ENCODE measurements at regions not wholly inside any gene's neighbourhood (a gene's known extent, or its start where the extent isn't known, plus 50 kb on each side); places are given as distances from the start of the nearest gene placed in this dataset.

DNA sequence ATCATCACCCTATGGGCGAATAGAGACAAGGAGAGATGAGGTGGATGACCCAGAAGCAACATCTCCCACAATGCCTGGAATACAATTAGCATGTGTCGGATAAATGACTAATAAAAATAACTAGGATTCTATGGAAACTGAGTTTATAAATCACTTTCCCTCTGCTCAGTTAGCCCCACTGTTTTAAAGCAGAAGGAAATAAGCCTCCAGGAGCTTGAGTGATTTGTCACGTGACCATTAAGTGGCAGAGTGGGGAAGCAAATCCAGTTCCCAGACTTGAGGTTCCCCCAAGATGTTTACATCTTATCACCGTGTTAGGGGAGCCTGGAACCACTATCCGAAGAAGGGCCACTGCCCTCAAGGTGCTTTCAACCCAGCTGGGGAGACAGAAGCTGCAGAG lies 136.5 kb upstream of the CCND2 start:
- DNase-seq (ENCODE audit: low read depth in 1 of 2, low spot score in 1 of 2): no peak

DNA sequence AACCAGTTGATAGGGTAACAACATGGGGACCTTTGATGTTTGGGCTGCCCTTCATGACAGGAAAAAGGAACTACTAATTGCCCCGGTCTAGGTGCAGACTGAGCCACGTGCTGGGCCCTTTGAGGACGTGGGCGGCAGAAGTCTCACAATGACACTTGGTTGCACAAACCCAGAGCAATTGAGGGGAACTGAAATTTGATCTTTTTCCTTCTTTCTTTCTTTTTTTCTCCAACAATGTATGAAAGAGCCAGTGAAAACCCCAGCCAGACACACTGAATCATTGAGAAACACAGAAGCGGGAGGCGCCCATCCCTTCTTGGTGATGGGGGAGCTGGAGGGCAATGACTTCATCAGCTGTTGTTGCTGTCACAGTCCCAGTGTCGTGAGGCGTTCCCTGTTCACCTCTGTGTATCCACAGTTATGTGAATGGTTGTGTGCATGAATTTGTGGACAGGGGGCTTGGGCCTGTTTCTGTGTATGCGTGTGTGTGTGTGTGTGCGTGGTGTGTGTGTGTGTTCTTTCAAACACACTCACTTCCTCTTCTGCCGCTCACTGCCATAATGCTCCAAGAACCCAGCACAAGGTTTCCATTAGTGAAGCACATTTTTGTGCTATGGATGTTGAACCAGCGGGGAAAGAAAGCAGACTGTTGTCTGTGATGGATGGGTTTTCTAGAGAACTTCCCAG lies 137.5 kb upstream of the CCND2 start:
- DNase-seq (ENCODE audit: low read depth in 1 of 2, low spot score in 1 of 2): peak in 1 of 2 donors; percentile 73

DNA sequence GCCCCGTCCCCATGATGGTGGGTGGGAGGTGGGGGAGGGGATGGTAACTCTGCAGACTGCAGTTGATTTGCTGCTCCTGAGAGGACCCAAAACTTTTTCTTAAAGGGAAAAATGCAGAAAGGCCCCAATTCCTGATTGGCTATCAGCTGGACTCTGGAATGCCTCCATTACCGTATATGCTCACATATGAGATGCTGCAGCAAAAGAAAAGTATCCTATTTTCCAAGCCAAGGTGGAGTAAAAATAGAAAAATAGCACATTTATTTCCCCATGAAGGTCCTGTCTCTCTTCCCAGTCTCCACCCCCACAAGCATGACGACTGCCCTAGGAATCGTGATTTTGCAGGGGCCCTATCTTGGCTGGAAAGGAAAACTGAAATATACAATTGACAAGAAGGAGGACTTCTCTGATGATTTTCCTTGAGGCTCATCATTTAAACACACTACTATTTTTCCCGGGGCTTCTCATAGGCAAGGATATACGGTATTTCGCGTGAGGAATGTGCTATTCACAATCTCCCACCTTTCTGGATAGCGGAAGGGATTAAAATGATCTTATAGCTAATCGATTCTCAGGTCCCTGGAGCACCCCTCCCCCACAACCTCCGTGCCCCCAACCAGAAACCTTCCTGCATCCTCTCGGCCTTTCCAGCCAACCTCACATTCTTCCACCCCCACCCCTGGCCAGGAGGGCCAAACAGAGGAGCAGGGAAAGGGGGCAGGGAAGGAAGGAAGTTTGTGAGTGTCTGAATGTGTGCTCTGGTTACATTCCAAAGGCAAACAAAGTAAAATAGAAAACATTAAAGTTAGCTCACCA lies 138.9 kb upstream of the CCND2 start:
- DNase-seq (ENCODE audit: low read depth in 1 of 2, low spot score in 1 of 2): no peak

DNA sequence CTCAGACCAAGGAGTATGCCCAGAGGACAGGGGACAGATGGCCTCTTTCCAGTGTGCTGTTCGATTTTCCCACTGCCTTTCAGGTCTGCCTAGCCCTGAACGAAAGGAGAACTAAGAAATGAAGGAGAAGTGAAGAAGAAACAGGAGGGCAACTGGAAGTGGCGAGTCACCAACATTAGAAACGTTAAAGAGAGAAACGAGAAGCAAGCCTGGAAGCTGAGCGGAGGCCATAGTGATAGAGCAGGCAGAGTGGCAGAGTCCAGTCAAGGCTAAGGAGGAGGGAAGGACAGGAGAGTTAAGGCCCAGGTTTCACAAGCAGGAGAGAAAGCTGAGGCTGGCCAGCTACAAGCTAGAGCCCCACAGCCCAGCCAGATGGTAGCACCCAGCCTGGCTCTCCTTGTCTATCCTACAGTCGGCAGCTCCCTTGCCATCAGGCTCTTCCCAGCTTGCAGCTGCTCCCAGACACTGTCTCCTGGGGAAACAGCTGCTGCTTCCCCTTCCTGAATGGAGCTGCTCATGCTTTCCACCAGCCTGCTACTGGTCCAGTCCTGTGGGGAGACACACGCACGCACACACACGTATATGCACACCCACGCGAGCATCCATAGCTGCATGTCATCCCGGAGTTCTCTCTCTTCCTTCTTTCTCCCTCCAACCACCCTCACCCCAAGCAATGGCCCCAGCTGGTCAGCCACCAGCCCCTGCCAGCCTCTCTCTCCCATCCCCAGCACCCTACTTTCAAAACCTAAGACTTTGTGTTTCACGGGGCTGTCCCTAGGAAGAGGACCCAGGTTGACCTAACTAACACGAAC lies 139.7 kb upstream of the CCND2 start:
- no peak for DNase-seq (ENCODE audit: low read depth in 1 of 2, low spot score in 1 of 2)

DNA sequence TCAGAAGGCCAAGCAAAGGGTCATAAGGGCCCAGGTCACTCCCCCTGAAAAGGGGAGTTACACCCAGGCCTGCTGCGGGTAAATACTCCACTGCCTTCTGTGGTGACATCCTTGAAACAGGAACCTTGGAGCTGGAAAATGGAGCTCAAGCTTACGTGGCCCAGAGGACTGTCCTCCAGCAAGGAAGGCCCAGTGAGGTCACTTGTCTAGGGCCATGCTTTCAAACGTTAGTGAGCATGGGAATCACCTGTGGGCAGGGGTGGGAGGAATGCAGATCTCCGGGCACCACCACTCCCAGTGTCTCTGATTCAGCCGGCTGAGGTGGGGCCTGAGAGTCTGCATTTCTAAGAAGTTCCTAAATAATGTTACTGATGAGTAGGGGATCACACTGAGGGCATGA lies 140.5 kb upstream of the CCND2 start:
- no peak for DNase-seq (ENCODE audit: low read depth in 1 of 2, low spot score in 1 of 2)

DNA sequence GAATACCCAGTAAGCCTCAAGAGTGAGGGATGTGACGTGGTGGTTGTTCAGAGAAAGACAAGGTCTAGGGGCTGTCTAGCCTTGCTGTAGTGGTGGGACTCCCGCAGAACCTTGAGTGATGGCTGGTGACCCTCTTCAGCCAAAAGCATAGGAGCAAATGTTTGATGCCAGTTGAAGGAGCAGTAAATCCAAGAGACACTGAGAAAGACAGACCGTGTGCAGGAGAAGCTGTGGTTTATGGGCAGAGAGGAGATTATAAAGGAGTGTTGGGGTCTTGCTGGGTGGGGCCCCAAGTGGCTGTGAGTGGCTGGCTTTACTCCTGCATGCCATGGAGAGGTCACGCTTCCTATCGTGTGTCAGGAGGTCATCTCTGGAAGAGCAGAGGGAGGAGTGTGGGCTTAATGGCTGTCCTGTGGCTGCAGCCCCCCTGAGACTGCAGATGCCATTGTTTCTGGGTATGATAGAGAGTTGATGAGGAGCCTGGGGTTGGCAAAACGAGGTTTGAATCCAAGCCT lies 152.0 kb upstream of the CCND2 start:
- no peak for DNase-seq (ENCODE audit: low read depth in 1 of 2, low spot score in 1 of 2)

DNA sequence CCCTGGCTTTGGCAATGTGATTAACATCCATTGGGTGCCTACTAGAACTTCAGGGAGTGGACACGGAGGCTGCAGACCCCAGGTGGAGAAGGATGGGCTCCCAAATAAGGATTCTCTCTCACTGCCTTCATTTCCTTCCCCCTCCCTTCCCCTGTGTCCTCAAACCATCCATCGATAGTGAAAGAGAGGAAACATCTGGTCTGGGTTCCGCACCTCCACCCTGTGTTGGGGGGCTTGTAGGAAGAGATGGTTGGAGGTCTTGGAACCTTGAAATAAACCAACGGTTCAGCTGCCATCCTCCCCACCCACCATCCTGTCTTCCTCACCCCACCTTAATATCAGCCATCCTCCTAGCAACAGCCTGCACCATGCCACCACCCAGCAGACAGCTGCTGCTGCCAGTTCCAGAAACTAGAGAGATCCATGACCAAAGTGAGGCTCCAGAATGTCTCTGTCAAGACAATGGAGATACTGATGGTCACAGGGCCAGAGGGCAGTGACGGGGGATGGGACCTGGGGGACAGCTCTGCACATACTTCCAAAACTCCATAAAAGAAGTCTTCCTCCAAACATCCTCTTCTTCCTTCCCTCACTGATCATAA lies 153.1 kb upstream of the CCND2 start:
- DNase-seq (ENCODE audit: low read depth in 1 of 2, low spot score in 1 of 2): no peak

DNA sequence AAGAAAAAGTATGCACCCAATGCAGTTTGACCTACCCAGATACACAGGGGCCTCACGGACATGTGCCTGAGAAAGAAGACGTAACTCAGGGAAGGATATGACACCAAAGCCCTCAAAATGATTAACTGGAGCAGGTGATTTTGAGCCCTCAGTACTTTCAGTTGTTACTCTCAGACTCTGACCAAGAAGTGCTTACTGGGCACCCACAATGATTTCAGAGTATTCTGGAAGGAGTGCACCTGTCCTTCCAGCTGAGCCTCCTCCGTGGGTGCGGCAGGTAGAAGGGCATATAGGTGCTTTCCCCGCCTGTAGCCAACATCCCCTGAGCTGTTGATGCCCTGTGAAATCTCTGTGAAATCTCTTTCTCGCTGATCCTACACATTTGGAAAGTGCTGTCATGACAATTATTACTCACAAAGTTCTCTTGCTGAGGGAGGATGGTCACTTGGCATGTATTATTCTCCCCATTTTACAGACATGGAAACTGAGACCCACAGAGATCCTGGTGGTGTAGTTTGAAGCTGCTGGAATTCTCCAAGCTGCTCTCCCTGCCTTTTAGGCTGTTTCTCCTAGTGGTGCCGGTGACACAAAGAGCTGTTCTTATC lies 154.3 kb upstream of the CCND2 start:
- peak in 1 of 2 donors; percentile 45 for DNase-seq (ENCODE audit: low read depth in 1 of 2, low spot score in 1 of 2)

DNA sequence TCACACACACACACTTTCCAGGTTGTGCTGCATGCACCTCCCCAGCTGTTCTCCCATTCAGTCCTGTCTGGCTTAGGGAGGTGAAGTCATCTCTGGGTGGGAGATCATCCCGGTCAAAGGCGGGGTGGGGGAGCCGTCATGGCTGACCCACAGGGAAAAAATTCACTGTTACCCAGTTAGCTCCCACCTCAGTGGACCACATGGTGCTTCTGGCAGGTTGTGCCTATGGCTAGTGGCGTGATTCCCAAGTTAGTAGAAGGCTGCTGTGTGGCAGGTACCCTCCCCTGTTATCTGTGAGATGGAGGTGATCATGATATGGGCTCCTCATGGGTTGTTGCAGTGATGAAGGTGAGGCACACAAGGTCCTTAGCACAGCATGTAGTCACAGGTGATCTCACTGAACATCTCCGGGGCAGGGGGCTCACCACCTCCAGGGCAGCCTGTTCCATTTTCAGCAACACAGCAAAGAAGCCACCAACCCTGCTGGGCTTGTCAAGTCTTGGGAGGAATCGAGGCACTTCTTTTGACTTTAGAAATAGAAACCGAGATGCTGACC lies 154.9 kb upstream of the CCND2 start:
- DNase-seq (ENCODE audit: low read depth in 1 of 2, low spot score in 1 of 2): no peak

DNA sequence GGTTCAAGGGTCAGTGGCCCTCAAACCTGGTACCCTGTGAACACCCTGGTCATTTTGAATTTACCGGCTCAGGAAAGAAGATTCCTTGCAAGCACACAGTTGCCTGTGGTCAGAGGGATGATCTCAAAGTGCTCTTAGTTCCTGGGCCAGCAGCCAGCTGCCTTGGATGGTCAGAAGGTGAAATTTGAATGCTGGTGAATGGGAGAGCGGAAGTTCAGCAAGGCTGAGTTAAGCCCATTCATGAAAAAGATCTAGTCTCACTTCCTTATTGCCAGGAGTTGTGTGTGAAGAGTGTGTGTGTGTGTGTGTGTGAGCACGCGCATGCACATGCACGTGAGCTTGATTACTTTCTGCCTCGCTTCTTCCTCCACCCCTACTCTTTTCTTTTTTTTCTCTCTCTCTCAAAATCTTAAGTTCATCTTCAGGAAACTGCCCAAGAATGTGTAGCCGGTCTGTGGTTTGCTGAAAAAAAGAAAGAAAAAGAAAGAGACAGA lies 155.5 kb upstream of the CCND2 start:
- no peak for DNase-seq (ENCODE audit: low read depth in 1 of 2, low spot score in 1 of 2)

DNA sequence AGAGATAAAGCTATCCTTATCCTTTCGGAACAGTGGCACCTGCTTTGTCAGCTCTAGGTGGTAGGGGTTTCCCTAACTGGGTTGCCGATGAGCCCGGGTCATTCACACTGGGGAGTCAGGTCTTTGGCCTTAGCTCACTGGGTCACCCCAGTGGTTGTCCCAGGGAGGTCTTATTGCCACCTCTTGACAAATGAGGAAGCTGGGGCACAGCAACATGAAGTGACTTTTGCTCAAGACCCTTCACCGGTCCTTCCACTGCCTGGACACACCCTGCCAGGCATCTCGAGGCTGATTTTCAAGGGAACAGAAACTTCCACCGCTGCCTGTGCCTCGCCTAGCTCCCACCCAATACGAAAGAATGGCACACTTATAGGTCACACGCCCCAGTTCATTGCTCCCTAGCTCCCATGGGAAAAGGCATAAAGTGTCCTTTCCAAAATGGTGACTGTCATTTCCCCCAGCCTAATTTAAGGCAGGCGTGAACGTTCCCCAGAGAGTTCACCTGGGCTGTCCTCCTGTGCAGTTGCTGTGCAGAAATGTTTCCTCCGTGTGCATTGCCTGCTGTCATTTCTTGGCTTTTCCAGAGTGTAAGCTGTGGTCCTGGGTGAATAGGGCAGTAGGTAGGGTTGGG lies 156.1 kb upstream of the CCND2 start:
- DNase-seq (ENCODE audit: low read depth in 1 of 2, low spot score in 1 of 2): no peak

DNA sequence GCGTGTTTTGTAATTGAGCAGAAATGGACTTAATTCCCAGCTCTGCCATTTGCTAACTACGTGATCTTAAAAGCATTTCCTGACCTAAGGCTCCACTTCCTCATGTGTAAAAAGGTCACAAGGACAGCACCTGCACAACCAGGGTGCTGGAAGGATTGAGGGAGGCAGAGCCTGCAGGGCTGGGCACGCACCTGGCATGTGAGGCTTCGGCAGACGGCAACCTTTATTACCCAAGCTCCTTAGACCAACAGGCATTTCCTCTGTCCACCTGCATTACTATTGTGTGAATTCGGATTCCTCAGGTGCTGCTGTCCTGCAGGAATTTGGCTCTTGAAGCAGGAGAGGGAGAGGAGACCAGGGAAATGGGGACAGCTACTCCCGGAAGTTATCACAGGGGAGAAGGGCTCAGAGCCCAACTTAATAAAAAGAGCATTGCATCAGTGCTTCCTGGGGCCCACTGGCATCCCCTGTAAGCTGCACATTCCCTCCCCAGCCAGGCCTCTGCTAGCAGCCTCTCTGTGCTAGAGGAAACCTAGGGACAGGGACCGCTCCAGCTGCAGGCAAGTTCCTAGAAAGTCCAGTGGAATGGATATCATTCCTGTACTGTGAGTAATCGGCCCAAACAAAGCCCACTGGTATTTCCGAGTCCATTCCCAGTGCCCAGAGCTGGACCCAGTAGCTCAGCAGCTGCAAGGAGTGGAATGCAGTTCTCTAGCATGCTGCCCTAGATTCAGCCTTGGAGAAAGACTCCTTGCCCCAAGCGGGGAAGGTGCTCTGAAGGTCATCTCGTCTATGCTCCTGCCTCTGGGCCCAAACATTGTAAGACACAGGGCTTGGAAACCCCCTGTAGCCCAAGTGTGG lies 157.1 kb upstream of the CCND2 start:
- DNase-seq (ENCODE audit: low read depth in 1 of 2, low spot score in 1 of 2): no peak

DNA sequence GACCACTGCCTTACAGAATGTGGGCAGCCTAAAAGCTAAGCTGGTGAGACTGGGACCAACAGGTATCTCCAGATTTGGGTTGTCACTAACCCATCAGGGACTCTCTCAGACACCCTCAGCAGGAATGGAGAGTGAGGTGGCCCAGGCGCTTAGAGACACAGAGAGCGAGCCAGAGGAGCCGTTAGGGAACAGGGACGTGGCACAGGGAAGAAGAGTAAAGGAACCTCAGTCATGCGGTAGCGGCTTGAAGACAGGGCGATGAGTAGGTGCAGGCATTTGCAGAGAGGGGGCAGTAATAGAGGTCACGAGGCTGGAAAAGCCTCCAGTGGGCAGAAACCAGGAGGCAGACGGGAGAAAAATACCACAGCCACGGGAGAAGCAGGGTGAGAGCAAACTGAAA lies 158.0 kb upstream of the CCND2 start:
- no peak for DNase-seq (ENCODE audit: low read depth in 1 of 2, low spot score in 1 of 2)

DNA sequence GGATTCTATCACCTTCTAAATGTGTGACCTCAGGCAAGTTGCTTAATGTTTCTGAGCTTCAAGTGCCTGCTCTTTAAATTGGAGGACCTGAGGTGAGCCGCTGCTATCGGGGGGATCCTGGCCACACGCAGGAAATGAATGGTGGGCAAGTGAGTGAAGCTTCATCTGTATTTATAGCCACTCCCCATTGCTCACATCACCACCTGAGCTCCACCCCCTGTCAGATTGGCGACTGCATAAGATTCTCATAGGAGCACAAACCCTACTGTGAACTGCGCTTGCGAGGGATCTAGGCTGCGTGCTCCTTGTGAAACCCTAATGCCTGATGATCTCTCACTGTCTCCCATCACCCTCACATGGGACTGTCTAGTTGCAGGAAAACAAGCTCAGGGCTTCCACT lies 158.6 kb upstream of the CCND2 start:
- no peak for DNase-seq (ENCODE audit: low read depth in 1 of 2, low spot score in 1 of 2)

DNA sequence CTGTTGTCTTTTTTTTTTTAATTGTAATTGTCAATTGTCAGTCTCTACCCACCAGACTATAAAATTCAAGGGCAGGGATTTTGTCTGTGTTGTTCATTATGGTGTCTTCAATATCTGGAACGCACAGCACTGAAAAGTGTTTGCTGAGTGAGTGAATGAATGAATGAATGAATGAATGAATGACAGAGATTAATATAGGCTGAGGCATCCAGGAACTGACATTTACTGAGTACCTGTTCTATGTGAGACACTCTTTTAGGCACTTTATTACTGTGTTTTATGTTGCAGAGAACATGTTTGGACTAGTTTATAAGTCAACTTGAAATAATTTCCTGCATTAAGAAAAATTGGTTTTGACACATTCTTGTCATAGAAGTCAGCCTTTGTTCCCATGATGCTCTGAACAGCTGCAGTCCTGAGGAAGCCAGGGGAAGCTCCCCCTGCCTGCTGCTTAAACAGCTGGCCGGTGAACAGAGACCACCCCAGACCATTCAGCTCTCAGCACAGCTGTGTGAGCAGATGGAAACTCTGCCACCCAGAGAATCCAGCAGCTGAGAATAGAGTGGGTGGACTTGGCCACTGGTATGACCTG lies 160.7 kb upstream of the CCND2 start:
- DNase-seq (ENCODE audit: low read depth in 1 of 2, low spot score in 1 of 2): no peak

DNA sequence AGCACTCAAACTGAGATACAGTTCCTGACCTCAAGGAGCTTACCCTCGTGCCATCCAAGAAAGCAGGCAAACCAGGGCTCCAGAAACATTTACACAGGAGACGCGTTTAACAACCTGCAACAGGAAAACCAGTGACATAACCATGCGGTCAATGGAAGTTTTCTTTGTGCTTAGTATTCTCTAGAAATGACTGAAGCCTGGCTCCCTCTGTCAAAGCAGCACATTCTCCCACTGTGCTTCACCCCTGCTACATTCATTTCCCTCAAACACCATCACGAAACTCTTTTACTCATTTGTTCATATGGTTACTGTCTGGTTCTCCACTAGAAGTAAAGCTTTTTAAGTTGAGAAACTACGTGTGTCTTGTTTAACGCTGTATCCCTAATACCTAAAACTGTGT lies 161.3 kb upstream of the CCND2 start:
- DNase-seq (ENCODE audit: low read depth in 1 of 2, low spot score in 1 of 2): no peak

DNA sequence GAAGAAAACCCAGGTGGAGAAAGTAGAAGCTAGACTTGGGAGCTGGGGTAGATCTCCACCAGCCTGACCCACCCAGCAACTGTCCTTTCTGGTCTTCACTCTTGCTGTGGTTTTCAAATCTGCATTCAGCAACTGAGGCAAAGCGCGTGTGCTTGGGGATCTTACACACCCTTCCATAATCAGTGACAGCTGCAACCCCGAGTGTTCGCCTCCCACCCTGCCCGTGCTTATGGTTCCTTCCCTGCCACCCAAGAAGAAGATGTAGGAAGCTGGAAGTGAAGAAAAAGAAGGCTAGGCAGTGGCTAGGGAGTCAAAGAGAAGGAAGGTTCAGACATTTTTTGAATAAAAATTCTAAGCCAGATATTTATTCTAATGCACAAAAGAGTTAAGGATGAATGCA lies 162.6 kb upstream of the CCND2 start:
- no peak for DNase-seq (ENCODE audit: low read depth in 1 of 2, low spot score in 1 of 2)

DNA sequence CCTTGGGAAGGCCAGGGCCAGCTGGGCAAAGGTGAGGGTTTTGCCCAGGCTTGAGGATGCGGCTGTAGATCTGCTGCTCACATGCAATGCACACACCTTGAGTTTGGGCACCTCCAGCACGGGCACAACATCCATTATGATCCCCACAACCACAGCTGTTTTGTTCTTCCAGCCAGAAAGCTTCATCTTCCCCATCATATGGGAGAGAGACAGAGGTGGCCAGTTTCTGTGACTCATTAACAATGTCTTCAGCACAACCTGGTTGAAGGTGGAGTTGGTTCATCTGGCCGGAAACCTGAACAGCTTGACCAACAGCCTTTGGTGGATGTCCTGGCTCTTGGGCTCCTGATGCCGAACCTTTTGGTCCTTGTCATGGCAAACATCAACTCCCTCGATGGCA lies 163.7 kb upstream of the CCND2 start:
- no peak for DNase-seq (ENCODE audit: low read depth in 1 of 2, low spot score in 1 of 2)

Data from activated CD4-positive, alpha-beta T cell treated with anti-CD3 and anti-CD28 coated beads, Interleukin-2, amount 50 U/mL, for 24 hours (primary cell).